Lung (tissue), 11 donors: ENCODE measurements at regions not wholly inside any gene's neighbourhood (a gene's known extent, or its start where the extent isn't known, plus 50 kb on each side); places are given as distances from the start of the nearest gene placed in this dataset.

Experiments used
- ATAC-seq: fragments of 200-7000 bp; cut with Tn5 transposase; one replicate; pipeline ENCODE4 v1.9.1; 2020; ENCODE audit warnings: moderate number of reproducible peaks; ENCODE audit not compliant: insufficient read depth, low FRiP score
- DNase-seq, 3 donors: peaks; one replicate each; pipeline ENCODE4 v3.0.0-alpha.2; 2013 to 2017
- H3K27ac ChIP-seq, 2 donors: one replicate each; pipeline ENCODE4 v1.5.1; 2013; ENCODE audit warnings: mild to moderate bottlenecking in 2 of 2, moderate library complexity in 2 of 2, control low read depth in 1 of 2, inconsistent platforms in 1 of 2, low read depth in 1 of 2, low read length in 1 of 2
- H3K27me3 ChIP-seq, 3 donors: one replicate each; pipeline ENCODE4 v1.5.1; 2013; ENCODE audit warnings: low read length in 2 of 3; ENCODE audit not compliant: control insufficient read depth in 3 of 3, insufficient read depth in 3 of 3
- H3K36me3 ChIP-seq, 4 donors: one replicate each; pipeline ENCODE4 v1.5.1; 2013; ENCODE audit warnings: low read length in 4 of 4, mild to moderate bottlenecking in 1 of 4, moderate library complexity in 1 of 4; ENCODE audit not compliant: control insufficient read depth in 4 of 4, insufficient read depth in 4 of 4
- H3K4me1 ChIP-seq, 5 donors: one replicate each; pipeline ENCODE4 v1.5.1; 2013; ENCODE audit warnings: low read length in 5 of 5, mild to moderate bottlenecking in 2 of 5, moderate library complexity in 1 of 5; ENCODE audit not compliant: control insufficient read depth in 5 of 5, insufficient read depth in 5 of 5
- H3K4me3 ChIP-seq: one replicate; pipeline ENCODE4 v1.5.1; 2013; ENCODE audit warnings: mild to moderate bottlenecking, control low read depth, moderate library complexity
- H3K9ac ChIP-seq, 2 donors: one replicate each; pipeline ENCODE4 v1.5.1; 2013; ENCODE audit warnings: low read length in 2 of 2, control low read depth in 1 of 2; ENCODE audit not compliant: insufficient read depth in 1 of 2
- H3K9me3 ChIP-seq, 4 donors: one replicate each; pipeline ENCODE4 v1.5.1; 2013; ENCODE audit warnings: low read length in 3 of 4, mild to moderate bottlenecking in 1 of 4, moderate library complexity in 1 of 4; ENCODE audit not compliant: control insufficient read depth in 4 of 4, insufficient read depth in 3 of 4
- CTCF ChIP-seq: IDR thresholded peaks from 2 replicates; pipeline ENCODE4 v1.5.1; 2012; ENCODE audit warnings: mild to moderate bottlenecking; ENCODE audit errors: control extremely low read depth, extremely low read depth
- WGBS, 2 donors: extraction: QIAGEN DNeasy Blood & Tissue Kit; methylation state at CpG; one replicate each; pipeline ENCODE4 v1.1.7; 2013; 5-methylcytosine and 5-hydroxymethylcytosine counted together
- donor health status: control.
- donor health status: control.
- donor health status: Bipolar disorder and iron deficiency.
- donor health status: healthy.
- donor health status: DM: yes; HTN: yes; CAD: no.

GRCh38 chr2:11100976-11101375 is 54.3 kb upstream of the SLC66A3 start:
- Histone ChIP-seq H3K9me3 (peaks cover 0 to 2% (median 0%) of the 10 kb centered on the region in 4 donors), H3K27me3 (no peaks in the 10 kb centered on the region), H3K4me3 (no peak overlapping the region), H3K4me1 (no peaks in the 10 kb centered on the region), H3K36me3 (no peaks in the 10 kb centered on the region), H3K27ac (no peak overlapping the region), H3K9ac (no peak overlapping the region)
- WGBS, 2 donors: 89 to 93% methylated on average over 6 of the region's 6 CpGs
- ATAC-seq (no peak), DNase-seq (no peak)
- TF ChIP-seq CTCF: no peak

- 78 to 79% methylated on average over 4 of the region's 4 CpGs for WGBS, 2 donors
- Histone ChIP-seq H3K36me3 (no peaks in the 10 kb centered on the region), H3K27ac (no peak overlapping the region), H3K4me1 (no peaks in the 10 kb centered on the region), H3K4me3 (no peak overlapping the region), H3K9ac (no peak overlapping the region), H3K27me3 (no peaks in the 10 kb centered on the region), H3K9me3 (peaks cover 0 to 2% (median 0%) of the 10 kb centered on the region in 4 donors)
- ATAC-seq (no peak), DNase-seq (no peak)
- TF ChIP-seq CTCF: no peak
Measured at GRCh38 chr2:11101430-11101829, 53.8 kb upstream of the SLC66A3 start.

- 85 to 91% methylated on average over 11 of the region's 11 CpGs for WGBS, 2 donors
- ATAC-seq (no peak), DNase-seq (no peak)
- no peaks in the 10 kb centered on the region for H3K36me3 ChIP-seq
- peaks cover 0 to 2% (median 0%) of the 10 kb centered on the region in 4 donors for H3K9me3 ChIP-seq
- H3K27ac ChIP-seq: no peak overlapping the region
- H3K27me3 ChIP-seq: no peaks in the 10 kb centered on the region
- no peak overlapping the region for H3K4me3 ChIP-seq
- no peaks in the 10 kb centered on the region for H3K4me1 ChIP-seq
- no peak overlapping the region for H3K9ac ChIP-seq
- no peak for TF ChIP-seq CTCF
Measured at GRCh38 chr2:11102466-11102865, 52.8 kb upstream of the SLC66A3 start.
